Activated CD8-positive, alpha-beta T cell treated with anti-CD3 and anti-CD28 coated beads, Interleukin-2, amount 10 ng/mL, durations not matched to agents 7 days and 5 days (primary cell): ENCODE measurements at regions not wholly inside any gene's neighbourhood (a gene's known extent, or its start where the extent isn't known, plus 50 kb on each side); places are given as distances from the start of the nearest gene placed in this dataset.

Experiments
- ATAC-seq: fragments of 150-1000 bp; cut with Tn5 transposase; one replicate; pipeline ENCODE4 v1.10.0; 2021; ENCODE audit warnings: moderate library complexity
- CTCF ChIA-PET: fragments of 350-600 bp; sonication (Branson Sonifier 250); formaldehyde crosslinking; loops from one replicate; lab custom pipeline; 2021; ENCODE audit warnings: antibody characterized with exemption; lab: Charles Lee
- POLR2A ChIA-PET: fragments of 350-600 bp; sonication (Branson Sonifier 250); formaldehyde crosslinking; loops from one replicate; lab custom pipeline; 2021; ENCODE audit warnings: antibody characterized with exemption; lab: Charles Lee
- DNase-seq: peaks from one replicate; pipeline ENCODE4 v3.0.0-alpha.2; 2020
- H3K27ac Mint-ChIP-seq: one replicate; pipeline ENCODE4 v1.8.0; 2021; ENCODE audit warnings: mild to moderate bottlenecking, mixed read lengths
- H3K27me3 Mint-ChIP-seq: one replicate; pipeline ENCODE4 v1.8.0; 2021; ENCODE audit warnings: low read depth, mixed read lengths
- H3K36me3 Mint-ChIP-seq: one replicate; pipeline ENCODE4 v1.8.0; 2021; ENCODE audit warnings: low read depth, mixed read lengths
- H3K4me1 Mint-ChIP-seq: one replicate; pipeline ENCODE4 v1.8.0; 2021; ENCODE audit warnings: low read depth, mixed read lengths
- H3K4me3 Mint-ChIP-seq: one replicate; pipeline ENCODE4 v1.8.0; 2021; ENCODE audit warnings: mild to moderate bottlenecking, mixed read lengths
- H3K9me3 Mint-ChIP-seq: one replicate; pipeline ENCODE4 v1.8.0; 2022; ENCODE audit warnings: mixed read lengths; ENCODE audit not compliant: insufficient read depth

GRCh38 chr12:42961395-42961794, 371.8 kb upstream of the PRICKLE1 start:
- CTCF ChIA-PET: no interaction called here
- DNase-seq (no peak), ATAC-seq (no peak)
- POLR2A ChIA-PET: no interaction called here
- Mint-ChIP-seq H3K4me1 (no peaks in the 10 kb centered on the region), H3K36me3 (no peaks in the 10 kb centered on the region), H3K27ac (no peak overlapping the region), H3K4me3 (no peak overlapping the region), H3K27me3 (no peaks in the 10 kb centered on the region), H3K9me3 (no peaks in the 10 kb centered on the region)

- ChIA-PET CTCF (no interaction called here), POLR2A (no interaction called here)
- H3K9me3 Mint-ChIP-seq: no peaks in the 10 kb centered on the region
- no peak overlapping the region for H3K4me3 Mint-ChIP-seq
- DNase-seq (no peak), ATAC-seq (no peak)
- H3K27me3 Mint-ChIP-seq: no peaks in the 10 kb centered on the region
- no peak overlapping the region for H3K27ac Mint-ChIP-seq
- no peaks in the 10 kb centered on the region for H3K4me1 Mint-ChIP-seq
- H3K36me3 Mint-ChIP-seq: no peaks in the 10 kb centered on the region
Observed at GRCh38 chr12:42960087-42960527, 370.6 kb upstream of the PRICKLE1 start.

DNA sequence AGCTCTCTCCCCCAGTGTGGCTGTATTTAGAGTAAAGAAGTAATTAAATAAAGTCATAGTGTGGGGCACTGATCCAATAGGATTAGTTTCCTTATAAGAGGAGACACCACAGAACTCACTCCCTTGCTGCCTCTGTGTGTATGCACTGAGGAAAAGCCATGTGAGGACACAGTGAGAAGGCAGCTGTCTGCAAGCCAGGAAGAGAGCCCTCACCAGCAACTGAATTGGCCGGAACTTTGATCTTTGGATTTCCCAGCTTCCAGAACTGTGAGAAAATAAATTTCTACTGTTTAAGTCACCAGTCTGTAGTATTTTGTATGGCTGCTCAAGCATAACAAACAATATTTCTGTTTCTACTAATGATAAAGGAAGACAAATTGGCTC, 368.7 kb upstream of the PRICKLE1 start:
- no peak for ATAC-seq
- Mint-ChIP-seq H3K9me3 (no peaks in the 10 kb centered on the region), H3K27ac (no peak overlapping the region), H3K4me3 (no peak overlapping the region), H3K36me3 (no peaks in the 10 kb centered on the region), H3K27me3 (no peaks in the 10 kb centered on the region), H3K4me1 (no peaks in the 10 kb centered on the region)
- DNase-seq: no peak
- CTCF ChIA-PET: no interaction called here
- POLR2A ChIA-PET: no interaction called here

DNA sequence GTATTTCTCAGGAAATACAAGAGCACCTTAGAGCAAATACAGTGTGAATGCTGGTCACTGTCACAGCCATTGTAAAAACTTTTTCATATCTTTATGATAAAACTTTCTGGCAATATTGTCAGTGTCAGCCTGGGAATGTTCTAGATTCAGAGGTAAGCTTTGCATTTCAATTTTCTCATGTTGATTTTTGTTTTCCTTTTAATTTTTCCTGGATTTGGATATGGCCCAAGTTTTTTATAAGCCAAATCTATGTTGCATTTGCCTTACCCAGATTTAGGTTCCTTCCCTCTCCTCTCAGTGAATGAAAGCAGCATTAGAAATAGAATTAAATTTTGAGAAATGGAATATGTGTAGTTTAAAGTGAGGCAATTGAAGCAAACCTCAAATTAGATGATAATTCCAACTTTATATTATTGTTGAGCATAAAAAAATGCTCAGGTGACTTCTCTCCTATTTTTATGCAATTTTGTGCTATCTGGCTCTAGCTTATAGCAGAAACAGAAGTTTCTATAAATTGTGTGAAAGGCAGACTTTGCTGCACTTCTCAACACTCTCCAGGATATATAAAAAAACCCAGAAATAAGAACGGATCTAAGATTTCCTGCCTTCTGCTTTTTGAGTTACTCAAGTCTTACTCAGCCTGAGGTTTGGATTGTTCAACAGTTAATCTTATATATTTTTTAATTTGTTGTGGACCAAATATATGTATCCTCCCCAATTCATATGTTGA, 368.2 kb upstream of the PRICKLE1 start:
- POLR2A ChIA-PET: interaction anchor here (0.7 kb wide), 1 partner anchor 11 kb away, joined by 3 read pairs; no protein-coding TSS in a partner anchor
- ATAC-seq: no peak

DNA sequence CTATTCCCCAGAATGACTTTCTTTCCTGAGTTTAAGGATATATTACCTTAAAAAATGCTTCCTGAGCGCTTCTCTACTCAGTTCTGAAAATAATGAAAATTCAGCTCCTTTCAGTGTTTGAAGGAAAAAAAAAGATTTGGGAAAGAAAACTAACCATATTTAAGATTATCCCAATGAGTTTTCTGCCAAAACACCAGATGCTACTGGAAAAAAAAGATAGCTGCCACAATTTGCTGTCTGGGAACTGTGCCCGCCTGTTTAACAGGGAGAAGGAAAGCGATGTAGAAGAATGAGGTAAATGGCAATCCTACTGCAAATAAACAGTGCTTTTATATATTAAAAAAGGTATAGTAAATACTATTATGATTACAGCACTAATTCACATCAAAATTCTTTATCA, 367.6 kb upstream of the PRICKLE1 start:
- POLR2A ChIA-PET: interaction anchor here (0.7 kb wide), 1 partner anchor 10 kb away, joined by 3 read pairs; no protein-coding TSS in a partner anchor
- H3K4me3 Mint-ChIP-seq: no peak overlapping the region
- CTCF ChIA-PET: no interaction called here
- H3K27me3 Mint-ChIP-seq: no peaks in the 10 kb centered on the region
- H3K36me3 Mint-ChIP-seq: no peaks in the 10 kb centered on the region
- H3K9me3 Mint-ChIP-seq: no peaks in the 10 kb centered on the region
- ATAC-seq: no peak
- H3K4me1 Mint-ChIP-seq: no peaks in the 10 kb centered on the region
- H3K27ac Mint-ChIP-seq: no peak overlapping the region
- DNase-seq: no peak

More for the DNA sequence above, 368.2 kb upstream of the PRICKLE1 start:
- no peak for DNase-seq
- no peaks in the 10 kb centered on the region for H3K9me3 Mint-ChIP-seq
- no peaks in the 10 kb centered on the region for H3K36me3 Mint-ChIP-seq
- no peaks in the 10 kb centered on the region for H3K27me3 Mint-ChIP-seq
- H3K27ac Mint-ChIP-seq: no peak overlapping the region
- CTCF ChIA-PET: no interaction called here
- no peaks in the 10 kb centered on the region for H3K4me1 Mint-ChIP-seq
- no peak overlapping the region for H3K4me3 Mint-ChIP-seq

DNA sequence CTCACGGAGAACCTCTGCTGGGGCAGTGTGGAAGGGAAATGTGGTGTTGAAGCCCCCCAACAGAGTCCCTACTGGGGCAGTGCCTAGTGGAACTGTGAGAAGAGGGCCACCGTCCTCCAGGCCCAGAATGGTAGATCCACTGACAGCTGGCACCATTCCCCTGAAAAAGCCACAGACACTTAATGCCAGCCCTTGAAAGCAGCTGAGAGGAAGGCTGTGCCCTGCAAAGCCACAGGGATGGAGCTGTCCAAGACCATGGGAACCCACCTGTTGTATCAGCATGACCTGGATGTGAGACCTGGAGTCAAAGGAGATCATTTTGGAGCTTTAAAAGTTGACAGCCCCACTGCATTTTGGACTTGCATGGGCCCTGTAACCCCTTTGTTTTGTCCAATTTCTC, 363.5 kb upstream of the PRICKLE1 start:
- no peak overlapping the region for H3K27ac Mint-ChIP-seq
- H3K4me1 Mint-ChIP-seq: no peaks in the 10 kb centered on the region
- H3K36me3 Mint-ChIP-seq: no peaks in the 10 kb centered on the region
- ATAC-seq: no peak
- ChIA-PET POLR2A (no interaction called here), CTCF (interaction anchor here (0.8 kb wide), 1 partner anchor 47 kb away, joined by 3 read pairs; no protein-coding TSS in a partner anchor)
- H3K27me3 Mint-ChIP-seq: no peaks in the 10 kb centered on the region
- H3K4me3 Mint-ChIP-seq: no peak overlapping the region
- no peak for DNase-seq
- no peaks in the 10 kb centered on the region for H3K9me3 Mint-ChIP-seq

GRCh38 chr12:42946871-42947381, 357.4 kb upstream of the PRICKLE1 start:
- no peak for DNase-seq
- no peak overlapping the region for H3K4me3 Mint-ChIP-seq
- H3K9me3 Mint-ChIP-seq: no peaks in the 10 kb centered on the region
- H3K27ac Mint-ChIP-seq: no peak overlapping the region
- no peaks in the 10 kb centered on the region for H3K4me1 Mint-ChIP-seq
- POLR2A ChIA-PET: interaction anchor here (0.6 kb wide), 1 partner anchor 10 kb away, joined by 3 read pairs; no protein-coding TSS in a partner anchor
- CTCF ChIA-PET: no interaction called here
- H3K27me3 Mint-ChIP-seq: no peaks in the 10 kb centered on the region
- H3K36me3 Mint-ChIP-seq: no peaks in the 10 kb centered on the region
- no peak for ATAC-seq

DNA sequence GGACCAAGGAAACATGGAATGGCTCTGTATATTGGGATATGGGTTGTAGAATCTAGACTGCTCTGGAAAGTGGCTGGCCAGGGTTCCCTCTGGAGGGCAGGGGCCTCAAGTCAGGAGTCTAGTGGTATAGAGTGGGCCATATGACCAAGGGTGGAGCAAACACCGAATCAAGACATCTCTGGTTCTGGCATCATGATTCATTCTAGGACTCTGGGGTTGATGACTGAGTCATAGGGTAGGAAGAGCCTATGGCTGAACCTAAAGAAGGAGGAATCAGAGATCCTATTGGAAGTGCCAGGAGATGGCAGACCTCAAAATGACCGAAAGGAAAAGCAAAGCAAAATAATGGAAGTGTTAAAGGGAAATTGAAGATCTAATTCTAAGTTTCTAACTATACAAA, 356.4 kb upstream of the PRICKLE1 start:
- DNase-seq (no peak), ATAC-seq (no peak)
- H3K27me3 Mint-ChIP-seq: no peaks in the 10 kb centered on the region
- H3K4me1 Mint-ChIP-seq: no peaks in the 10 kb centered on the region
- no peak overlapping the region for H3K4me3 Mint-ChIP-seq
- H3K36me3 Mint-ChIP-seq: no peaks in the 10 kb centered on the region
- ChIA-PET CTCF (no interaction called here), POLR2A (no interaction called here)
- H3K9me3 Mint-ChIP-seq: peaks cover 6% of the 10 kb centered on the region
- H3K27ac Mint-ChIP-seq: no peak overlapping the region

- ChIA-PET POLR2A (no interaction called here), CTCF (no interaction called here)
- Mint-ChIP-seq H3K27me3 (no peaks in the 10 kb centered on the region), H3K4me3 (no peak overlapping the region), H3K36me3 (no peaks in the 10 kb centered on the region), H3K27ac (no peak overlapping the region), H3K9me3 (peaks cover 6% of the 10 kb centered on the region), H3K4me1 (no peaks in the 10 kb centered on the region)
- no peak for DNase-seq
- no peak for ATAC-seq
Observed at GRCh38 chr12:42944516-42944915, 355.0 kb upstream of the PRICKLE1 start.

- no peak for DNase-seq
- no peaks in the 10 kb centered on the region for H3K4me1 Mint-ChIP-seq
- no peaks in the 10 kb centered on the region for H3K36me3 Mint-ChIP-seq
- ChIA-PET CTCF (no interaction called here), POLR2A (no interaction called here)
- no peak overlapping the region for H3K4me3 Mint-ChIP-seq
- no peak for ATAC-seq
- no peaks in the 10 kb centered on the region for H3K27me3 Mint-ChIP-seq
- H3K27ac Mint-ChIP-seq: no peak overlapping the region
- H3K9me3 Mint-ChIP-seq: peaks cover 6% of the 10 kb centered on the region
Observed at GRCh38 chr12:42936991-42937390, 347.4 kb upstream of the PRICKLE1 start.

DNA sequence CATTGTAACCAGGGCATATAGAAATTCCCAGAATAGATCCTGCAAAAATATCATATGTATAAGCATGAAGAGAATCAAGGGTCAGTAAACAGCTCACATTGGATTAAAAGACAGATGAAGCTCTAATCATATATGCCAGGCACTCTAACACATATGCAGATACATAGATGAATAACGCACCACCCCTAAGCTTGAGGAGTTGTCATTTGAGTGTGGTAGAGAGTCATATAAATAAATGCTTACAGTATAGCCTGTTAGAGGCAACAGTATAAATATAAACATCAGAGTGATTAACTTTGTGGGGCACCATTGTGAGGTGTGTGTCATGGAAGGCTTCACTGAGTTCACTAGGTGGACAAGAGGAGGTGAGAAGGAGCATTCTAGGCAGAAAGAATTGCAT, 346.7 kb upstream of the PRICKLE1 start:
- ATAC-seq: no peak

DNA sequence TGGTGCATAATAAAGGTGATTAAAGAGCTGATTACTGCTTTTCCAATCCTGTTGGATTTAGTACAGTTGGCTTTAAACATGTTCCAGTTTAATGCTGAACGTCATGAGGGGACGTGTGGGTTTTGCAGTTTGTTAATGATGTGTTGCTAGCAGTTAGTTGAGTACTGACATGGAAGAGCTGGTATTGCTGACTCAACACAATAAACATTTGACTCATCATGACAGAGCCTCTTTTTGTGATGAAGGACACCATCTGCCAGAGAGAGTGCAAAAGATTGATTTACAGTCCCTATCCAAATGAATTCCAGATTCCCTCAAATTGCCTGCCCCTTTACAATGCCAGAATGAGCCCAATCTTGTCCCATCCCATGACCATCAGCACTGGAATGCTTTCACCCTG, 346.2 kb upstream of the PRICKLE1 start:
- no peak overlapping the region for H3K27ac Mint-ChIP-seq
- H3K4me3 Mint-ChIP-seq: no peak overlapping the region
- ChIA-PET CTCF (no interaction called here), POLR2A (no interaction called here)
- no peaks in the 10 kb centered on the region for H3K27me3 Mint-ChIP-seq
- no peak for ATAC-seq
- H3K9me3 Mint-ChIP-seq: no peaks in the 10 kb centered on the region
- H3K36me3 Mint-ChIP-seq: no peaks in the 10 kb centered on the region
- no peaks in the 10 kb centered on the region for H3K4me1 Mint-ChIP-seq
- no peak for DNase-seq

More for the DNA sequence above, 346.7 kb upstream of the PRICKLE1 start:
- Mint-ChIP-seq H3K9me3 (peaks cover 2% of the 10 kb centered on the region), H3K36me3 (no peaks in the 10 kb centered on the region), H3K27me3 (no peaks in the 10 kb centered on the region), H3K4me1 (no peaks in the 10 kb centered on the region), H3K4me3 (no peak overlapping the region), H3K27ac (no peak overlapping the region)
- no peak for DNase-seq
- ChIA-PET POLR2A (no interaction called here), CTCF (no interaction called here)
